ENCODE measurements at regions not wholly inside any gene's neighbourhood (a gene's known extent, or its start where the extent isn't known, plus 50 kb on each side); places are given as distances from the start of the nearest gene placed in this dataset.

DNA sequence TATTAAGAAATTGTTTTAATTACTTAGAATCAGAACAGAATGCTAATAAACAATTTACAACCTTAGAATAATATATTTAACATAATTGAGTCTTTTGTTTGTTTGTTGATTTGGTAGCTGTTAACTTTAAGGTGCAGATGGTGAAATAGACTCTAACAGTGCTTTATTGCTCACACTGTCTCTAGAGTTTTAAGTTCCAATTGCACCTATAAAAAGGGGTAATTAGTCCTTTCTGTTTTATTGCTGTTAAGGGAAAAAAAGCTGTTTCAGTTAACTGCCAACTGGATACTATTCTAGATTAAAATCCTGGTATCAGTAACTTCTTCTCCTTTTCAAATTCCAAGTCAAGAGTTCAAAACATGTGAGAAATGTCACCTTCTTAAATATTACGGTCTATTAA lies 197.6 kb upstream of the TMPRSS15 start:
- no peak overlapping the region for H3K4me3 ChIP-seq (ENCODE audit: control insufficient read depth, low read depth, low read length)
- no peak for DNase-seq (ENCODE audit: low read depth)
- TF ChIP-seq, protein P1, sequence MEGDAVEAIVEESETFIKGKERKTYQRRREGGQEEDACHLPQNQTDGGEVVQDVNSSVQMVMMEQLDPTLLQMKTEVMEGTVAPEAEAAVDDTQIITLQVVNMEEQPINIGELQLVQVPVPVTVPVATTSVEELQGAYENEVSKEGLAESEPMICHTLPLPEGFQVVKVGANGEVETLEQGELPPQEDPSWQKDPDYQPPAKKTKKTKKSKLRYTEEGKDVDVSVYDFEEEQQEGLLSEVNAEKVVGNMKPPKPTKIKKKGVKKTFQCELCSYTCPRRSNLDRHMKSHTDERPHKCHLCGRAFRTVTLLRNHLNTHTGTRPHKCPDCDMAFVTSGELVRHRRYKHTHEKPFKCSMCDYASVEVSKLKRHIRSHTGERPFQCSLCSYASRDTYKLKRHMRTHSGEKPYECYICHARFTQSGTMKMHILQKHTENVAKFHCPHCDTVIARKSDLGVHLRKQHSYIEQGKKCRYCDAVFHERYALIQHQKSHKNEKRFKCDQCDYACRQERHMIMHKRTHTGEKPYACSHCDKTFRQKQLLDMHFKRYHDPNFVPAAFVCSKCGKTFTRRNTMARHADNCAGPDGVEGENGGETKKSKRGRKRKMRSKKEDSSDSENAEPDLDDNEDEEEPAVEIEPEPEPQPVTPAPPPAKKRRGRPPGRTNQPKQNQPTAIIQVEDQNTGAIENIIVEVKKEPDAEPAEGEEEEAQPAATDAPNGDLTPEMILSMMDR (IDR thresholded peaks at IDR 0.05; ENCODE audit: control insufficient read depth, insufficient read depth, low read depth, low read length, missing control alignments), result no peak

DNA sequence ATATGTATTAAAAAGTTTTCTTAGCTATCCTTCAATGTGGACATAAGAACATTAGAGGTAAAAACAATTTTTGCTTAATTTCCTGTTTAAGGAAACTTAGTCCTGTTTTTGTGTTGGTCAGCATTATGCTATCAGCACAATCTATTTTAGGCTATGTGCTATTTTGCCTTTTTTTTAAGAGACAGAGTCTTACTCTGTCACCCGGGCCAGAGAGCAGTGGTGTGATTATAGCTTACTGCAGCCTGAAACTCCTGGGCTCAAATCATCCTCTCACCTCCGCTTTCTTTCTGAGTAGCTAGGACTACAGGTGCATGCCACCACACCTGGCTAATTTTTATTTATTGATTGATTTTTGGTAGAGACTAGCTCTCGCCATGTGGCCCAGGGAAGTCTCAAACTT lies 199.1 kb upstream of the TMPRSS15 start:
- DNase-seq (ENCODE audit: low read depth), result no peak
- H3K4me3 ChIP-seq (ENCODE audit: control insufficient read depth, low read depth, low read length), result no peak overlapping the region
- TF ChIP-seq, protein P1 (IDR thresholded peaks at IDR 0.05; ENCODE audit: control insufficient read depth, insufficient read depth, low read depth, low read length, missing control alignments), result no peak

DNA sequence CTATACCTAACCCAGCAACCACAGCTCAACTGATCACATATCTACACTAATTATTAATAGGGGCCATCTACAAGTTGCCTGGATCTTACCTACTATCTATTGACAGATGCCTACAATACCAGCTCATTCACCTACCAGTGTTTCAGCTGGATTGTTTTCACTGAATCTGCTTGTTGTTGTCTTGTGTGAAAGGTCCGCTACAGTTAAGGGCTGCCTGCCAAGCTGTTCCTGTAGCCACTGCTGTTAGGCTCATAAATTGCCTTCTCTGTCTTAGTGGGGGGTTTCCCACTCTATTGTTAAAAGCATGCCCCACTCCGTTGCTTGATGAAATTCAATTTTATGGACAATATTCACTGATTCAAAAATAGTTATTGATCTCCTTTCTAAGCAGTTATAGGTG lies 199.7 kb upstream of the TMPRSS15 start:
- no peak for DNase-seq (ENCODE audit: low read depth)
- TF ChIP-seq, protein P1 (IDR thresholded peaks at IDR 0.05; ENCODE audit: control insufficient read depth, insufficient read depth, low read depth, low read length, missing control alignments), result no peak

DNA sequence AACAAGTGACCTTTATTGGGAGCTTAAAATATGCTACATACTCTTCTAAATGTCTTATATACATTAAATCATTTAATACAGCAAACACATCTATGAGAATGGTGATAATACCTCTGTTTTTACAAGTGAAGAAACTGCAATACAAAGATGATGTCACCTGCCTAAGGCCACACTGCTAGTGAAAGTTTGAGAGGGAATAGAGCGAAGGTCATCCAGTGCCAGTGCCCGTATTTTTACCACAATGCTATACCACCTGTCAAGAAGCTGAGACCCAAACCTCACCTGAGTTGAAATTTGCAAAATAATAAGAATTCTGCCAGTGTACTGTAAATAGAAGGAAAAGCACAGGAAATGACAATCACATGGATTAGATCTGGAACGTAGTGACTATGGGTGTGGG lies 200.4 kb upstream of the TMPRSS15 start:
- no peak overlapping the region for H3K4me3 ChIP-seq (ENCODE audit: control insufficient read depth, low read depth, low read length)
- no peak for DNase-seq (ENCODE audit: low read depth)
- TF ChIP-seq, protein P1 (IDR thresholded peaks at IDR 0.05; ENCODE audit: control insufficient read depth, insufficient read depth, low read depth, low read length, missing control alignments), result no peak

More for the DNA sequence above, 199.7 kb upstream of the TMPRSS15 start:
- H3K4me3 ChIP-seq (ENCODE audit: control insufficient read depth, low read depth, low read length), result no peak overlapping the region

DNA sequence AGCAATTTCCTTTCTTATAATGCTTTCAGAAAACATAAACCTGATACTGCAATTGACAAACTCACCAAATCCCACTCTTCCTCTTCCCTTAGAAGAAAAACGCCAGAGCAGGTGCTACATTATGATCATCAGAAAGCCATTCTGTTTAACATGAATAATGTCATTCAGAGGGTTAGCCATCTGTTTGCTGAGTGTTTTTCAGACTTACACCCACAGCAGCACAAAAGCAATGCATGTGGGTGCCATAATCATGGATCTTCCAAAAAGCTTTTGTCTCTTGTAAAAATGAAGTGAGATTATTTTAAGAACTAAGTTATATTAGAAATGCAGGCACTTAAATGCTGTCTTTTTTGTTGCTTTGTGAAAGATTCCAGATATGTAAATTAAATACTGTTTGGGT lies 204.6 kb upstream of the TMPRSS15 start:
- TF ChIP-seq, protein P1 (IDR thresholded peaks at IDR 0.05; ENCODE audit: control insufficient read depth, insufficient read depth, low read depth, low read length, missing control alignments), result no peak
- no peak for DNase-seq (ENCODE audit: low read depth)

DNA sequence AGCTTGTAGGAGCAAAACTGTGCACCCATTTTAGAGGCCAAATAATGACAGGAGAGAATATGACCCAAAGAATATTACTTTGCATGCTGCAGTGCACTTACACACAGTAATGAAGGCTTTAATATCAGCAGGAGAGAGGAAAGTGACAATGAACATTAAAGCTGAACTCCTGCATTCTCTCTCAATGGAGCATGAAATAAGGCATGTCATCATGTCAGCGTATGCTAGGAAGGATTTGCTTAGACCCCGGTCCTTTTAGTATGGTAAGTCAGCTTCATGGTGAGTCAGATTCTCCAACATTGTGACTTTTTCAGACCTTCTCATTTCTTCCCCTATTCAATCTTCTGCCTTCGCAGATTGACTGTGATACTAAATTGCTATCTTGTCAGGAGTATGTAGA lies 210.7 kb upstream of the TMPRSS15 start:
- TF ChIP-seq, protein P1 (IDR thresholded peaks at IDR 0.05; ENCODE audit: control insufficient read depth, insufficient read depth, low read depth, low read length, missing control alignments), result no peak
- no peak for DNase-seq (ENCODE audit: low read depth)

More for the DNA sequence above, 204.6 kb upstream of the TMPRSS15 start:
- H3K4me3 ChIP-seq (ENCODE audit: control insufficient read depth, low read depth, low read length), result no peak overlapping the region

DNA sequence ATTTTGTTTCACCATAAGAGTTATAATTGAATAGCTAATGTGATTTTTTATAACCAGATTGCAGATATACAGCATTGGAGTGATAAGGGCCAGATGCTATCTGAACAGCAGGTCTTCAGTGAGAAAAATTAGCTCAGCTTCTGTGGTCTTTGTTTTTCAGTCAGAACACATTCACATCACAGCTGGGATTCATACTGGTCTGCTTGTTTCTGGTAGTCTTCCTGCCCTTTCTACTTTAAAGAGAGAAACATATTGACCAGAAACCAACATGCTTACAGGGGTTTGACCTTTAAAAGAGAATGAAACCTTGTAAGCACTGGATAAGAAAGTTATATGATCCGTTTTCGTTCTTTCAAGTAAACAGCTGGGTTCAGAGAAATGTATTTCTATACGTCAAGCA lies 213.7 kb upstream of the TMPRSS15 start:
- H3K4me3 ChIP-seq (ENCODE audit: control insufficient read depth, low read depth, low read length), result no peak overlapping the region
- TF ChIP-seq, protein P1 (IDR thresholded peaks at IDR 0.05; ENCODE audit: control insufficient read depth, insufficient read depth, low read depth, low read length, missing control alignments), result no peak
- DNase-seq (ENCODE audit: low read depth), result no peak

More for the DNA sequence above, 210.7 kb upstream of the TMPRSS15 start:
- no peak overlapping the region for H3K4me3 ChIP-seq (ENCODE audit: control insufficient read depth, low read depth, low read length)
